WTC11 (cell line): ENCODE measurements at regions not wholly inside any gene's neighbourhood (a gene's known extent, or its start where the extent isn't known, plus 50 kb on each side); places are given as distances from the start of the nearest gene placed in this dataset.

Experiments used
- CREB1 ChIP-seq: sonication (generic); formaldehyde crosslinking; IDR thresholded peaks from 2 replicates; pipeline ENCODE4 v1.8.0; 2023; ENCODE audit warnings: mild to moderate bottlenecking, missing genetic modification reagents
- ETV6 ChIP-seq: sonication (generic); formaldehyde crosslinking; IDR thresholded peaks from 2 replicates; pipeline ENCODE4 v1.8.1; 2022; ENCODE audit warnings: mild to moderate bottlenecking, missing genetic modification reagents
- JUN ChIP-seq: sonication (generic); formaldehyde crosslinking; IDR thresholded peaks from 2 replicates; pipeline ENCODE4 v1.8.0; 2023; ENCODE audit warnings: mild to moderate bottlenecking, missing genetic modification reagents
- NR2C2 ChIP-seq: sonication (generic); formaldehyde crosslinking; IDR thresholded peaks from 2 replicates; pipeline ENCODE4 v1.8.0; 2022; ENCODE audit warnings: mild to moderate bottlenecking, missing genetic modification reagents
- RELA ChIP-seq: sonication (generic); formaldehyde crosslinking; IDR thresholded peaks from 2 replicates; pipeline ENCODE4 v1.8.1; 2022; ENCODE audit warnings: missing genetic modification reagents, mild to moderate bottlenecking, borderline replicate concordance
- TCF7 ChIP-seq: sonication (generic); formaldehyde crosslinking; IDR thresholded peaks from 2 replicates; pipeline ENCODE4 v1.8.0; 2022; ENCODE audit warnings: mild to moderate bottlenecking, low read depth, missing genetic modification reagents, moderate library complexity
- USF2 ChIP-seq: sonication (generic); formaldehyde crosslinking; IDR thresholded peaks from 2 replicates; pipeline ENCODE4 v1.8.1; 2023; ENCODE audit warnings: mild to moderate bottlenecking, missing genetic modification reagents, moderate library complexity
- TF ChIP-seq, protein P1 (sequence below): fragments of 200-600 bp; IDR thresholded peaks from 2 replicates; pipeline ENCODE4 v1.8.0; 2022; ENCODE audit warnings: antibody characterized with exemption
- TF ChIP-seq, protein P2 (sequence below): sonication (generic); formaldehyde crosslinking; IDR thresholded peaks from 2 replicates; pipeline ENCODE4 v1.8.1; 2022; ENCODE audit warnings: mild to moderate bottlenecking, moderate library complexity, missing genetic modification reagents
- TF ChIP-seq, protein P3 (sequence below): sonication (generic); formaldehyde crosslinking; IDR thresholded peaks from 2 replicates; pipeline ENCODE4 v1.8.0; 2022; ENCODE audit warnings: mild to moderate bottlenecking, missing genetic modification reagents
- TF ChIP-seq, protein P4 (sequence below): sonication (generic); formaldehyde crosslinking; IDR thresholded peaks from 2 replicates; pipeline ENCODE4 v1.8.1; 2022; ENCODE audit warnings: low read depth, missing genetic modification reagents, borderline replicate concordance

DNA sequence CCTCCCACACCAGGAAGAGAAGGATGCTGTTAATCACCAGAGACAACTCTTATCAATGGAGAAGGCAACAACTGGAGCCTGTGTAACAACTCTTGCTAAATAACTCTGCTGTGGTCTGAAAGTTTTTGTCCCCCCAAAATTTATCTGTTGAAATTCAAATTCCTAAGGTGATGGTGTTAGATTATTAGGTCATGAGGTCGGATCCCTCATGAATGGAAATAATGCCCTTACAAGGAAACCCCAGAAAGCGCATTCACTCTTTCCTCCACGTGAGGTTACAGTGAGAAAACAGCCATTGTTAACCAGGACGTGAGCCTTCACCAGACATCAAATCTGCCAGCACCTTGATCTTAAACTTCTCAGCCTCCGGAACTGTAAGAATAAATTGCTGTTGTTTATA, 141.9 kb upstream of the CXADR start:
- TF ChIP-seq USF2 (CRISPR knock-in tag) (no peak), CREB1 (CRISPR knock-in tag) (no peak), JUN (CRISPR knock-in tag) (no peak), ETV6 (CRISPR knock-in tag) (no peak), RELA (no peak), TCF7 (no peak), NR2C2 (CRISPR knock-in tag) (no peak)
- TF ChIP-seq, protein P1, sequence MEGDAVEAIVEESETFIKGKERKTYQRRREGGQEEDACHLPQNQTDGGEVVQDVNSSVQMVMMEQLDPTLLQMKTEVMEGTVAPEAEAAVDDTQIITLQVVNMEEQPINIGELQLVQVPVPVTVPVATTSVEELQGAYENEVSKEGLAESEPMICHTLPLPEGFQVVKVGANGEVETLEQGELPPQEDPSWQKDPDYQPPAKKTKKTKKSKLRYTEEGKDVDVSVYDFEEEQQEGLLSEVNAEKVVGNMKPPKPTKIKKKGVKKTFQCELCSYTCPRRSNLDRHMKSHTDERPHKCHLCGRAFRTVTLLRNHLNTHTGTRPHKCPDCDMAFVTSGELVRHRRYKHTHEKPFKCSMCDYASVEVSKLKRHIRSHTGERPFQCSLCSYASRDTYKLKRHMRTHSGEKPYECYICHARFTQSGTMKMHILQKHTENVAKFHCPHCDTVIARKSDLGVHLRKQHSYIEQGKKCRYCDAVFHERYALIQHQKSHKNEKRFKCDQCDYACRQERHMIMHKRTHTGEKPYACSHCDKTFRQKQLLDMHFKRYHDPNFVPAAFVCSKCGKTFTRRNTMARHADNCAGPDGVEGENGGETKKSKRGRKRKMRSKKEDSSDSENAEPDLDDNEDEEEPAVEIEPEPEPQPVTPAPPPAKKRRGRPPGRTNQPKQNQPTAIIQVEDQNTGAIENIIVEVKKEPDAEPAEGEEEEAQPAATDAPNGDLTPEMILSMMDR: no peak
- TF ChIP-seq, protein P2, sequence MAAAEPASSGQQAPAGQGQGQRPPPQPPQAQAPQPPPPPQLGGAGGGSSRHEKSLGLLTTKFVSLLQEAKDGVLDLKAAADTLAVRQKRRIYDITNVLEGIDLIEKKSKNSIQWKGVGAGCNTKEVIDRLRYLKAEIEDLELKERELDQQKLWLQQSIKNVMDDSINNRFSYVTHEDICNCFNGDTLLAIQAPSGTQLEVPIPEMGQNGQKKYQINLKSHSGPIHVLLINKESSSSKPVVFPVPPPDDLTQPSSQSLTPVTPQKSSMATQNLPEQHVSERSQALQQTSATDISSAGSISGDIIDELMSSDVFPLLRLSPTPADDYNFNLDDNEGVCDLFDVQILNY (CRISPR knock-in tag): no peak
- TF ChIP-seq, protein P3, sequence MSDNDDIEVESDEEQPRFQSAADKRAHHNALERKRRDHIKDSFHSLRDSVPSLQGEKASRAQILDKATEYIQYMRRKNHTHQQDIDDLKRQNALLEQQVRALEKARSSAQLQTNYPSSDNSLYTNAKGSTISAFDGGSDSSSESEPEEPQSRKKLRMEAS: no peak
- TF ChIP-seq, protein P4, sequence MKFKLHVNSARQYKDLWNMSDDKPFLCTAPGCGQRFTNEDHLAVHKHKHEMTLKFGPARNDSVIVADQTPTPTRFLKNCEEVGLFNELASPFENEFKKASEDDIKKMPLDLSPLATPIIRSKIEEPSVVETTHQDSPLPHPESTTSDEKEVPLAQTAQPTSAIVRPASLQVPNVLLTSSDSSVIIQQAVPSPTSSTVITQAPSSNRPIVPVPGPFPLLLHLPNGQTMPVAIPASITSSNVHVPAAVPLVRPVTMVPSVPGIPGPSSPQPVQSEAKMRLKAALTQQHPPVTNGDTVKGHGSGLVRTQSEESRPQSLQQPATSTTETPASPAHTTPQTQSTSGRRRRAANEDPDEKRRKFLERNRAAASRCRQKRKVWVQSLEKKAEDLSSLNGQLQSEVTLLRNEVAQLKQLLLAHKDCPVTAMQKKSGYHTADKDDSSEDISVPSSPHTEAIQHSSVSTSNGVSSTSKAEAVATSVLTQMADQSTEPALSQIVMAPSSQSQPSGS: no peak
